Omental fat pad (tissue), 3 donors: ENCODE measurements at regions not wholly inside any gene's neighbourhood (a gene's known extent, or its start where the extent isn't known, plus 50 kb on each side); places are given as distances from the start of the nearest gene placed in this dataset.

Experiments used
- ATAC-seq: fragments of 150-250 bp; one replicate; pipeline ENCODE4 v1.9.1; 2016; ENCODE audit warnings: mild to moderate bottlenecking, moderate library complexity; ENCODE audit not compliant: low FRiP score
- DNase-seq: peaks from one replicate; pipeline ENCODE4 v3.0.0-alpha.2; 2019; ENCODE audit warnings: low spot score
- CTCF ChIP-seq, 3 donors: fragments of 450-650 bp; IDR thresholded peaks; one replicate each; pipeline ENCODE4 v1.5.1; 2016 to 2017; ENCODE audit warnings: antibody characterized with exemption in 3 of 3, mild to moderate bottlenecking in 3 of 3, moderate library complexity in 2 of 3

DNA sequence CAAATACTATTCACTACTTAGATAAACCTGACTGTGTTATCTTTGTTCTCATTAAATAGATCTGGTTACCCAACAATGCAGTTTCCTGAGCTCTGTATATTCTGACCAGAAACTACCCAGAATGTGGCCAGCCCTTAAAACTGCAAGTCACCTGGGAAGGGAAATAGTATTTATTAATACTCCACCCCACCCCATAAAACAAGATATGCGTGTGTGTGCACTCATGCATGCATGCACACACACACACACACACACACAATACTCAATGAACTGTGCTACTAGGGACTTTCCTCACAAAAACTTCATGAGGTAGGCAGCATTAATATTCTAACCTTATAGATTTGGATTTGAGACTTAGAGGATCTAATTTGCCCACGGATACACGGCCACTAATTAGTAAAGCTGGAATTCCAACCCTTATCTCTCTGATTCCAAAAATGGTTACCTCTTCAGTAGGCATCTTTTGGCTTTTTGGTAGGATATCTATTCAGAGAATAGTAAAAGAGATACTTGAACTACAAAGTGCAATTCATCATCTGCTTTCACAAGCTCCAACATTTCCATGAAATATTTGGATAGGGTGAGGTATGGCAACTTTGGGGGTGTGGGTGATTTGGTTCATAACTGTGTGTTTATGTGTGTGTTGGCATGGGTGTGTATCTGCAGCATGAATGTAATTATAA, 197.0 kb upstream of the CFAP20DC start:
- no peak for TF ChIP-seq CTCF (IDR thresholded peaks at IDR 0.05)
- DNase-seq (no peak), ATAC-seq (peak; percentile 26)

DNA sequence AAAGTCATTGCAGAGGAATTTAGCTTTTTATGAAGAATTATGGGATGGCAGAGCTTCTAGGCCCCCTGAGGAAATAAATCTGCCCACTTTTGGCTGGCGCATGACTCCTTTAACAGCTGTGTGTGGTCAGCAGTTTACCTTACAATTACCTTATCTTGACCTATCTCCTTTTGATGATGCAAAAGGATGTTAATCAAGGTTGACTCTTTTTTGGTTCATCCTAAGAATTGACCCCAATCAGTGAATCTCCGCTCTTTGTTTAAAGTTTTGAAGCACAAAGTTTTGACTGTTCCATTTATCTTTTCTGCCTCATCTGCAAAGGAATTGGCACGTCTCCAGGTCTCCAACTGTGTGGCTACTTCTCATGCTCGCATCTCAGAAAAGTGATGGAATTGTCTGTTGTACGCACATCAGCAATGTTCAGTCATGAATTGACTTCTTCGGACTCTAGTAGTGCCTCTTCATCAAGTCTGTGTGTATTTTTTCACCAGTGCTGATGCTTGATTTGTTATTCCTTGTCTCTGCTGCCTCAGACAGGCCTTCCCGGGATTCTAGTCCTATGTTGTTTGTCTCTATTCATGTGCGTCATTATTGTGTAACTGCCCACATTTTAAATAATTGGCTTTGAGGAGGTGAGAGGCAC, 196.2 kb upstream of the CFAP20DC start:
- ATAC-seq (peak; percentile 55), DNase-seq (no peak)
- TF ChIP-seq CTCF (IDR thresholded peaks at IDR 0.05): no peak

GRCh38 chr3:59245300-59245858, 195.6 kb upstream of the CFAP20DC start:
- no peak for DNase-seq
- ATAC-seq: no peak
- no peak for TF ChIP-seq CTCF (IDR thresholded peaks at IDR 0.05)

DNA sequence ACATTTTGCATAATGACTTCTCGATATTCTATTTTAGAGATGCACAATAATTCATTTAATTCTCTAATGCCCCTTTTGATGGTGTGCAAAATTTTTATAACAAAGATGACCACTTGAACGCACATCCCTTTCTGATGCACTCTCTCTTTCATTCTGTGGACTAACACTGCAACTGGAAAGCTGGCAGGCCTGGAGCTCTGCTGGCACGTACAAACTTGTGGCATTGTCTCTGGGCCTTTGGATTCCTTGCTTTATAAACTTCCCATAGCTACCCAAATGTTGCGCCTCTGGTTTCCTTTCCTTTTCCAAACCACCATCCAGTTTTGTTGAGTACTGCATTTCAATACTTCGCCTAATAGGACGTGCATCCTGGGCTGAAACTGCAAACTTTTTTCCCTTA, 194.5 kb upstream of the CFAP20DC start:
- DNase-seq (no peak), ATAC-seq (no peak)
- TF ChIP-seq CTCF (IDR thresholded peaks at IDR 0.05): no peak

- no peak for DNase-seq
- ATAC-seq: no peak
- no peak for TF ChIP-seq CTCF (IDR thresholded peaks at IDR 0.05)
Measured at GRCh38 chr3:59243476-59243875, 193.7 kb upstream of the CFAP20DC start.

GRCh38 chr3:59240666-59241255, 190.9 kb upstream of the CFAP20DC start:
- ATAC-seq: no peak
- no peak for DNase-seq
- TF ChIP-seq CTCF (IDR thresholded peaks at IDR 0.05): no peak
